Liver (tissue), 8 donors: ENCODE measurements at regions not wholly inside any gene's neighbourhood (a gene's known extent, or its start where the extent isn't known, plus 50 kb on each side); places are given as distances from the start of the nearest gene placed in this dataset.

ENCODE experiments used
- DNase-seq: peaks from one replicate; pipeline ENCODE4 v3.0.0-alpha.2; 2017; ENCODE audit warnings: low spot score
- H3K27ac ChIP-seq, 2 donors: one replicate each; pipeline ENCODE4 v1.7.0; 2013; ENCODE audit warnings: inconsistent platforms in 2 of 2, low read length in 2 of 2, control low read depth in 1 of 2, low read depth in 1 of 2, mild to moderate bottlenecking in 1 of 2
- H3K27me3 ChIP-seq, 4 donors: one replicate each; pipeline versions ENCODE4 v1.6.1 to v1.7.0; 2013; ENCODE audit warnings: low read length in 3 of 4, inconsistent platforms in 1 of 4, mild to moderate bottlenecking in 1 of 4, moderate library complexity in 1 of 4; ENCODE audit not compliant: control insufficient read depth in 4 of 4, insufficient read depth in 4 of 4
- H3K36me3 ChIP-seq, 4 donors: one replicate each; pipeline versions ENCODE4 v1.6.1 to v1.7.0; 2013; ENCODE audit warnings: low read length in 3 of 4, mild to moderate bottlenecking in 3 of 4, low read depth in 1 of 4, moderate library complexity in 1 of 4; ENCODE audit not compliant: control insufficient read depth in 4 of 4, insufficient read depth in 3 of 4
- H3K4me1 ChIP-seq, 4 donors: one replicate each; pipeline versions ENCODE4 v1.6.1 to v1.7.0; 2013; ENCODE audit warnings: low read length in 3 of 4, mild to moderate bottlenecking in 3 of 4, moderate library complexity in 1 of 4; ENCODE audit not compliant: control insufficient read depth in 4 of 4, insufficient read depth in 4 of 4
- H3K4me3 ChIP-seq, 3 donors: one replicate each; pipeline versions ENCODE4 v1.6.1 to v1.7.0; 2013; ENCODE audit warnings: low read length in 3 of 3, control low read depth in 1 of 3, low read depth in 1 of 3, mild to moderate bottlenecking in 1 of 3
- H3K9ac ChIP-seq, 2 donors: one replicate each; pipeline ENCODE4 v1.7.0; 2013; ENCODE audit warnings: low read length in 2 of 2, mild to moderate bottlenecking in 2 of 2, moderate library complexity in 2 of 2, control low read depth in 1 of 2, low read depth in 1 of 2
- H3K9me3 ChIP-seq, 4 donors: one replicate each; pipeline versions ENCODE4 v1.6.1 to v1.7.0; 2013; ENCODE audit warnings: low read length in 3 of 4; ENCODE audit not compliant: control insufficient read depth in 4 of 4
- EGR1 ChIP-seq, 2 donors: IDR thresholded peaks; 2 replicates each; pipeline ENCODE4 v1.6.1; 2016 to 2018; ENCODE audit warnings: antibody characterized with exemption in 2 of 2, low read depth in 2 of 2
- FOXA1 ChIP-seq: IDR thresholded peaks from 2 replicates; pipeline ENCODE4 v1.6.1; 2016; ENCODE audit warnings: antibody characterized with exemption
- FOXA2 ChIP-seq: IDR thresholded peaks from 2 replicates; pipeline ENCODE4 v1.6.1; 2016; ENCODE audit warnings: antibody characterized with exemption
- HNF4A ChIP-seq, 2 donors: conservative IDR thresholded peaks; 2 replicates each; pipeline ENCODE4 v1.6.1; 2016; ENCODE audit warnings: antibody characterized with exemption in 2 of 2, mild to moderate bottlenecking in 2 of 2
- HNF4G ChIP-seq: IDR thresholded peaks from 2 replicates; pipeline ENCODE4 v1.6.1; 2016; ENCODE audit warnings: antibody characterized with exemption
- JUND ChIP-seq, 2 donors: IDR thresholded peaks; 2 replicates each; pipeline ENCODE4 v1.6.1; 2016; ENCODE audit warnings: antibody characterized with exemption in 2 of 2
- NR2F2 ChIP-seq: IDR thresholded peaks from 2 replicates; pipeline ENCODE4 v1.6.1; 2016; ENCODE audit warnings: antibody characterized with exemption
- RAD21 ChIP-seq, 2 donors: IDR thresholded peaks; 2 replicates each; pipeline ENCODE4 v1.6.1; 2016; ENCODE audit warnings: antibody characterized with exemption in 2 of 2, mild to moderate bottlenecking in 2 of 2
- RXRA ChIP-seq, 2 donors: IDR thresholded peaks; 2 replicates each; pipeline ENCODE4 v1.6.1; 2017 to 2018; ENCODE audit warnings: antibody characterized with exemption in 2 of 2, mild to moderate bottlenecking in 1 of 2
- SP1 ChIP-seq: IDR thresholded peaks from 2 replicates; pipeline ENCODE4 v1.6.1; 2018; ENCODE audit warnings: antibody characterized with exemption, mild to moderate bottlenecking
- TAF1 ChIP-seq: conservative IDR thresholded peaks from 2 replicates; pipeline ENCODE4 v1.6.1; 2016; ENCODE audit warnings: antibody characterized with exemption, mild to moderate bottlenecking
- YY1 ChIP-seq: IDR thresholded peaks from 2 replicates; pipeline ENCODE4 v1.6.1; 2016; ENCODE audit warnings: antibody characterized with exemption, mild to moderate bottlenecking
- WGBS: extraction: QIAGEN DNeasy Blood & Tissue Kit; methylation state at CpG from one replicate; pipeline ENCODE4 v1.1.7; 2013; 5-methylcytosine and 5-hydroxymethylcytosine counted together
- TF ChIP-seq, protein P1 (sequence below): IDR thresholded peaks from 2 replicates; pipeline ENCODE4 v1.6.1; 2016; ENCODE audit warnings: antibody characterized with exemption, mild to moderate bottlenecking
- TF ChIP-seq, protein P2 (sequence below): fragments of 150-350 bp; IDR thresholded peaks from 2 replicates; pipeline ENCODE4 v1.5.1; 2017; ENCODE audit warnings: improper control_type of control experiment, low read depth, low read length; ENCODE audit not compliant: missing input control
- TF ChIP-seq, protein P3 (sequence below): IDR thresholded peaks from 2 replicates; pipeline ENCODE4 v1.6.1; 2016; ENCODE audit warnings: antibody characterized with exemption
- TF ChIP-seq, protein P4 (sequence below): IDR thresholded peaks from 2 replicates; pipeline ENCODE4 v1.6.1; 2016; ENCODE audit warnings: antibody characterized with exemption
- TF ChIP-seq, protein P5 (sequence below): IDR thresholded peaks from 2 replicates; pipeline ENCODE4 v1.6.1; 2016; ENCODE audit warnings: antibody characterized with exemption
- donor health status: healthy.
- donor health status: healthy.
- donor health status: healthy.
- donor health status: healthy.
- donor health status: healthy.

DNA sequence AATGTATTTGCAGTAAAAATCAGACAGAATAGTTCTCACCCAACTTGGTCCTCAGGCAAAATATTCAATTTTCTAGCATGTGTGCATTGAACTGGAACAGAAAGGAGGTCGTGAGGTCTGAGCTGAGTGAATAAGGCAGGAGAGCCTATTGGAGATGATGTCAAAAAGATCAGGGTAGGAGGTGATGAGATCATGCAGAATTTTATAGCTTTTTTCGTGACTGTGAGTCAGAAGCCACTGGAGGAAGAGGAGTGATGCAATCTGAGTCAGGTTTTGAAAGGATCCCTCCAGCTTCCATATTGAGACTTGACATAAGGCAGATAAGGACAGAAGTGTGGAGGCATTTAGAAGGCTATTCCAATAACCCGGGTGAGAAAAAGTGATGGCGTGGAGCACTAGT is 299.5 kb upstream of the SOX11 start:
- 67% methylated on average over 4 of the region's 4 CpGs for WGBS
- Histone ChIP-seq H3K4me3 (no peak overlapping the region), H3K9me3 (no peaks in the 10 kb centered on the region), H3K36me3 (no peaks in the 10 kb centered on the region), H3K27ac (no peak overlapping the region), H3K27me3 (no peaks in the 10 kb centered on the region), H3K4me1 (no peaks in the 10 kb centered on the region), H3K9ac (no peak overlapping the region)
- no peak for DNase-seq
- TF ChIP-seq, protein P1, sequence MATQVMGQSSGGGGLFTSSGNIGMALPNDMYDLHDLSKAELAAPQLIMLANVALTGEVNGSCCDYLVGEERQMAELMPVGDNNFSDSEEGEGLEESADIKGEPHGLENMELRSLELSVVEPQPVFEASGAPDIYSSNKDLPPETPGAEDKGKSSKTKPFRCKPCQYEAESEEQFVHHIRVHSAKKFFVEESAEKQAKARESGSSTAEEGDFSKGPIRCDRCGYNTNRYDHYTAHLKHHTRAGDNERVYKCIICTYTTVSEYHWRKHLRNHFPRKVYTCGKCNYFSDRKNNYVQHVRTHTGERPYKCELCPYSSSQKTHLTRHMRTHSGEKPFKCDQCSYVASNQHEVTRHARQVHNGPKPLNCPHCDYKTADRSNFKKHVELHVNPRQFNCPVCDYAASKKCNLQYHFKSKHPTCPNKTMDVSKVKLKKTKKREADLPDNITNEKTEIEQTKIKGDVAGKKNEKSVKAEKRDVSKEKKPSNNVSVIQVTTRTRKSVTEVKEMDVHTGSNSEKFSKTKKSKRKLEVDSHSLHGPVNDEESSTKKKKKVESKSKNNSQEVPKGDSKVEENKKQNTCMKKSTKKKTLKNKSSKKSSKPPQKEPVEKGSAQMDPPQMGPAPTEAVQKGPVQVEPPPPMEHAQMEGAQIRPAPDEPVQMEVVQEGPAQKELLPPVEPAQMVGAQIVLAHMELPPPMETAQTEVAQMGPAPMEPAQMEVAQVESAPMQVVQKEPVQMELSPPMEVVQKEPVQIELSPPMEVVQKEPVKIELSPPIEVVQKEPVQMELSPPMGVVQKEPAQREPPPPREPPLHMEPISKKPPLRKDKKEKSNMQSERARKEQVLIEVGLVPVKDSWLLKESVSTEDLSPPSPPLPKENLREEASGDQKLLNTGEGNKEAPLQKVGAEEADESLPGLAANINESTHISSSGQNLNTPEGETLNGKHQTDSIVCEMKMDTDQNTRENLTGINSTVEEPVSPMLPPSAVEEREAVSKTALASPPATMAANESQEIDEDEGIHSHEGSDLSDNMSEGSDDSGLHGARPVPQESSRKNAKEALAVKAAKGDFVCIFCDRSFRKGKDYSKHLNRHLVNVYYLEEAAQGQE: no peak
- TF ChIP-seq, protein P2, sequence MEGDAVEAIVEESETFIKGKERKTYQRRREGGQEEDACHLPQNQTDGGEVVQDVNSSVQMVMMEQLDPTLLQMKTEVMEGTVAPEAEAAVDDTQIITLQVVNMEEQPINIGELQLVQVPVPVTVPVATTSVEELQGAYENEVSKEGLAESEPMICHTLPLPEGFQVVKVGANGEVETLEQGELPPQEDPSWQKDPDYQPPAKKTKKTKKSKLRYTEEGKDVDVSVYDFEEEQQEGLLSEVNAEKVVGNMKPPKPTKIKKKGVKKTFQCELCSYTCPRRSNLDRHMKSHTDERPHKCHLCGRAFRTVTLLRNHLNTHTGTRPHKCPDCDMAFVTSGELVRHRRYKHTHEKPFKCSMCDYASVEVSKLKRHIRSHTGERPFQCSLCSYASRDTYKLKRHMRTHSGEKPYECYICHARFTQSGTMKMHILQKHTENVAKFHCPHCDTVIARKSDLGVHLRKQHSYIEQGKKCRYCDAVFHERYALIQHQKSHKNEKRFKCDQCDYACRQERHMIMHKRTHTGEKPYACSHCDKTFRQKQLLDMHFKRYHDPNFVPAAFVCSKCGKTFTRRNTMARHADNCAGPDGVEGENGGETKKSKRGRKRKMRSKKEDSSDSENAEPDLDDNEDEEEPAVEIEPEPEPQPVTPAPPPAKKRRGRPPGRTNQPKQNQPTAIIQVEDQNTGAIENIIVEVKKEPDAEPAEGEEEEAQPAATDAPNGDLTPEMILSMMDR: no peak
- TF ChIP-seq HNF4G (no peak), SP1 (no peak), TAF1 (no peak), FOXA1 (no peak), FOXA2 (no peak), RXRA (IDR thresholded peaks at IDR 0.05) (no peak), HNF4A (conservative IDR thresholded peaks at IDR 0.05) (no peak), YY1 (no peak), NR2F2 (no peak), RAD21 (IDR thresholded peaks at IDR 0.05) (no peak), JUND (IDR thresholded peaks at IDR 0.05) (no peak), EGR1 (IDR thresholded peaks at IDR 0.05; ENCODE audit: low read depth in 2 of 2) (no peak)
- TF ChIP-seq, protein P3, sequence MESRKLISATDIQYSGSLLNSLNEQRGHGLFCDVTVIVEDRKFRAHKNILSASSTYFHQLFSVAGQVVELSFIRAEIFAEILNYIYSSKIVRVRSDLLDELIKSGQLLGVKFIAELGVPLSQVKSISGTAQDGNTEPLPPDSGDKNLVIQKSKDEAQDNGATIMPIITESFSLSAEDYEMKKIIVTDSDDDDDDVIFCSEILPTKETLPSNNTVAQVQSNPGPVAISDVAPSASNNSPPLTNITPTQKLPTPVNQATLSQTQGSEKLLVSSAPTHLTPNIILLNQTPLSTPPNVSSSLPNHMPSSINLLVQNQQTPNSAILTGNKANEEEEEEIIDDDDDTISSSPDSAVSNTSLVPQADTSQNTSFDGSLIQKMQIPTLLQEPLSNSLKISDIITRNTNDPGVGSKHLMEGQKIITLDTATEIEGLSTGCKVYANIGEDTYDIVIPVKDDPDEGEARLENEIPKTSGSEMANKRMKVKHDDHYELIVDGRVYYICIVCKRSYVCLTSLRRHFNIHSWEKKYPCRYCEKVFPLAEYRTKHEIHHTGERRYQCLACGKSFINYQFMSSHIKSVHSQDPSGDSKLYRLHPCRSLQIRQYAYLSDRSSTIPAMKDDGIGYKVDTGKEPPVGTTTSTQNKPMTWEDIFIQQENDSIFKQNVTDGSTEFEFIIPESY: no peak
- TF ChIP-seq, protein P4, sequence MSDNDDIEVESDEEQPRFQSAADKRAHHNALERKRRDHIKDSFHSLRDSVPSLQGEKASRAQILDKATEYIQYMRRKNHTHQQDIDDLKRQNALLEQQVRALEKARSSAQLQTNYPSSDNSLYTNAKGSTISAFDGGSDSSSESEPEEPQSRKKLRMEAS: no peak
- TF ChIP-seq, protein P5, sequence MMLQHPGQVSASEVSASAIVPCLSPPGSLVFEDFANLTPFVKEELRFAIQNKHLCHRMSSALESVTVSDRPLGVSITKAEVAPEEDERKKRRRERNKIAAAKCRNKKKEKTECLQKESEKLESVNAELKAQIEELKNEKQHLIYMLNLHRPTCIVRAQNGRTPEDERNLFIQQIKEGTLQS: no peak

DNA sequence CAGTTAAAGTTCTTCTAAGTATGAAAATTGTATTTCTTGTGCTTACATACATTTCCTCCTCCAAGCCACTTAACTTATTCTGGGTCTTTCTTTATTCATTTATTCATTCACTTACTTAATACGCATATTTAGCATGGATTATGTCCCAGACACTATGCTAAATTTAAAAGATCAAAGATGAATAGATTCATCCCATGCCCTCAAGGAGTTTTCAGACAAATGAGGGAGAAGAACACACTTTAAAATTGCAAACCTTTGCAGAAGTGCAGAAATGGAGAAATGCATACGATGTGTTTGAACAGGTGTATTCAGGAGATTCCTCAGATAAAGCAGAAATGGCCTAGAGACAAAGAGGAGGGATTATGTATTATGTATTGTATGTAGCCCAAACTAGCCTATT is 298.7 kb upstream of the SOX11 start:
- Histone ChIP-seq H3K4me3 (no peak overlapping the region), H3K27me3 (no peaks in the 10 kb centered on the region), H3K9ac (no peak overlapping the region), H3K27ac (no peak overlapping the region), H3K36me3 (no peaks in the 10 kb centered on the region), H3K9me3 (no peaks in the 10 kb centered on the region), H3K4me1 (no peaks in the 10 kb centered on the region)
- 54% methylated on average over 2 of the region's 2 CpGs for WGBS
- DNase-seq: no peak
- TF ChIP-seq JUND (IDR thresholded peaks at IDR 0.05) (no peak), HNF4G (no peak), FOXA1 (no peak), HNF4A (conservative IDR thresholded peaks at IDR 0.05) (no peak), TAF1 (no peak), YY1 (no peak), EGR1 (IDR thresholded peaks at IDR 0.05; ENCODE audit: low read depth in 2 of 2) (no peak), RXRA (IDR thresholded peaks at IDR 0.05) (no peak)
- TF ChIP-seq, protein P4: no peak
- TF ChIP-seq, protein P1: no peak
- TF ChIP-seq, protein P5: no peak
- TF ChIP-seq, protein P2: no peak
